HG03565 (cell line): ENCODE measurements at regions not wholly inside any gene's neighbourhood (a gene's known extent, or its start where the extent isn't known, plus 50 kb on each side); places are given as distances from the start of the nearest gene placed in this dataset.

Source experiments
- ATAC-seq: cut with Tn5 transposase; IDR thresholded peaks from one replicate; pipeline ENCODE4 v1.9.1; 2021; ENCODE audit warnings: mild to moderate bottlenecking, moderate library complexity; ENCODE audit not compliant: unreplicated experiment

- no peak for ATAC-seq
These were observed 97.3 kb downstream of the ARL6IP6 start for GRCh38 chr2:152815634-152816257.

- ATAC-seq, result no peak
These were observed 96.1 kb downstream of the ARL6IP6 start for GRCh38 chr2:152814475-152815030.

GRCh38 chr2:152813351-152813750 is 94.9 kb downstream of the ARL6IP6 start:
- no peak for ATAC-seq
